NCI-H748 (cell line): ENCODE measurements at regions not wholly inside any gene's neighbourhood (a gene's known extent, or its start where the extent isn't known, plus 50 kb on each side); places are given as distances from the start of the nearest gene placed in this dataset.
"Not testable (repeated sequence)": the region's sequence is repeated elsewhere in the genome, so short reads cannot be mapped to it uniquely, and the experiment has no call there.

Source experiments
- DNase-seq: peaks from one replicate; lab custom pipeline; 2025; ENCODE audit not compliant: unreplicated experiment; lab: John Stamatoyannopoulos, UW

GRCh38 chr11:92168936-92169335 is 55.7 kb upstream of the FAT3 start:
- DNase-seq, result no peak

- no peak for DNase-seq
These were observed 57.0 kb upstream of the FAT3 start for GRCh38 chr11:92167571-92167970.

DNA sequence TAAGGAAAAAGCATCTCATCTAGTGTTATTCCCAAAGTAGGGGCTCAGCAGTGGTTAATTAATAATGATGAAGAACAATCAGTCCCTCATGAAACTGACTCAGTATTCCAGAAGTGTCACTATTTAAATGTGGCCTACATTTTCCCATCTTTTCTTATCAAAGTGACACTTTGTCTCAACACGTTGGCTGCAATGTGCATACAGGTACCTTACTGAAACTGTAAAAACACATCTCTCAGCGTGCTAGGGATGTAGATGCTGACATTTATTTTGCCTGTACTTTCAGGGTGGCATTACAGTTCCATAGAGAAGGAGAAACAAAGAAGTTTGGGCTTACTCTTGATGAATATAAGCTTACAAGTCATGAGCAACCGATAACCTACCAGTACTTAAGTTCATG is 58.3 kb upstream of the FAT3 start:
- no peak for DNase-seq

GRCh38 chr11:92163879-92164278 is 60.7 kb upstream of the FAT3 start:
- DNase-seq, result no peak

DNA sequence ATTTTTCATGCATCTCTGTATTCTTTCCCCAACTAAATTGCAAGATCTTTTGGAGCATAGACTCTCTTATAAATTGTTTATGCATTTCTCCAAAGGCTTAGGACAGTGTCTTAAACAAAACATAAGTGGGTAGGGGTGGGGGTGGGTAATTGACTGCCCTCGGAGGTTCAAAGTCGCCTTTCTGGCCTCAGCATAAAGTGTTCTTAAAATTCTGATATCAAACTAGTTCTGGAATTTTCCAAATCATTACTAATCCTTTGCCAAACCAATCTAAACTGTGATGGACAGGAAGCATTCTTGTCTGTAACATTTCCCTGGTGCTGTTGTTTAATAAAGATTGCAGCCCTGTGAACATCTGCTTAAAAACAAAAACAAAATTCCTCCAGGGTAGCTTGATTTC is 61.8 kb upstream of the FAT3 start:
- no peak for DNase-seq

- no peak for DNase-seq
These were observed 64.7 kb upstream of the FAT3 start for GRCh38 chr11:92159931-92160330.

DNA sequence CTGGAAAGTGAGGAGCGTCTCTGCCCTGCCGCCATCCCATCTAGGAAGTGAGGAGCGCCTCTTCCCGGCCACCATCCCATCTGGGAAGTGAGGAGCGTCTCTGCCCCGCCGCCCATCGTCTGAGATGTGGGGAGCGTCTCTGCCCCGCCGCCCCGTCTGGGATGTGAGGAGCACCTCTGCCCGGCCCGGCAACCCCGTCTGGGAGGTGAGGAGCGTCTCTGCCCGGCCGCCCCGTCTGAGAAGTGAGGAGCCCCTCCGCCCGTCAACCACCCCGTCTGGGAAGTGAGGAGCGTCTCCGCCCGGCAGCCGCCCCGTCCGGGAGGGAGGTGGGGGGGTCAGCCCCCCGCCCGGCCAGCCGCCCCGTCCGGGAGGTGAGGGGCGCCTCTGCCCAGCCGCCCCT is 67.2 kb upstream of the FAT3 start:
- DNase-seq, result not testable (repeated sequence)

GRCh38 chr11:92154611-92155010 is 70.0 kb upstream of the FAT3 start:
- DNase-seq, result no peak

GRCh38 chr11:92154110-92154509 is 70.5 kb upstream of the FAT3 start:
- no peak for DNase-seq

- DNase-seq, result no peak
These were observed 71.1 kb upstream of the FAT3 start for GRCh38 chr11:92153542-92153941.

- DNase-seq, result no peak
These were observed 72.4 kb upstream of the FAT3 start for GRCh38 chr11:92152245-92152644.

DNA sequence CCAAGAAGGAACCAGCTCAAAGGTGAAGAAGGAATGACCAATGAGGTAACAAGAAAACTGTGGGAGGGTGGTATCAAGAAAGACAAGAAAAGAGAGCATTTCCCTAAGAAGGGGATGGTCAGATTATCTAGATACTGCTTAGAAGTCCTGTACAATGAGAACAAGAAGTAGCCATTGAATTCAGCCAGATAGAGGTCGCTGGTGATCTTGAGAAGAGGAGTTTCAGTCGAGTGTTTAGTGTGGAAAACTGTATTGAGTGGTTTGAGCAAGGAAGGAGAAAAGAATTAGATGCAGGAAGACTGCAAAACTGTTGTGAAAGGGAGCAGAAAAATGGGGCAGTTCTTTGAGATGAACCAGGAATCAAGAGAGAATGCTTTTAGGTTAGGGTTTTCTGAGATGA is 74.6 kb upstream of the FAT3 start:
- no peak for DNase-seq

DNA sequence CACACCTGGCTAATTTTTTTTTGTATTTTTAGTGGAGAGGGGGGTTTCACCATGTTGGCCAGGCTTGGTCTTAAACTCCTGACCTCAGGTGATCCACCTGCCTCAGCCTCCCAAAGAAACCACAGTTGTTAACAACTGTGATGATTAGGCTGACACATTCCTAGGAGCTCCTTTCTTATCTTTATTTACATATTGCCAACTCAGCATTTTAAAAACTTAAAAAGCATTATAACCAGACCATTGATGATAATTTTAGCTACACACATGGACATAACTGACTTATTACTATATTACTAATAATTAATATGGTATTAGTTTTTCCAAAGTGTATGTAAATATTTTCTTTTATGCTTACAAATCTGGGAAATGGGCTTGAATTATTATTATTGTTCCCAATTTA is 82.9 kb upstream of the FAT3 start:
- DNase-seq, result no peak

GRCh38 chr11:92141159-92141558 is 83.5 kb upstream of the FAT3 start:
- DNase-seq, result no peak

- DNase-seq, result no peak
These were observed 84.6 kb upstream of the FAT3 start for GRCh38 chr11:92140021-92140420.

DNA sequence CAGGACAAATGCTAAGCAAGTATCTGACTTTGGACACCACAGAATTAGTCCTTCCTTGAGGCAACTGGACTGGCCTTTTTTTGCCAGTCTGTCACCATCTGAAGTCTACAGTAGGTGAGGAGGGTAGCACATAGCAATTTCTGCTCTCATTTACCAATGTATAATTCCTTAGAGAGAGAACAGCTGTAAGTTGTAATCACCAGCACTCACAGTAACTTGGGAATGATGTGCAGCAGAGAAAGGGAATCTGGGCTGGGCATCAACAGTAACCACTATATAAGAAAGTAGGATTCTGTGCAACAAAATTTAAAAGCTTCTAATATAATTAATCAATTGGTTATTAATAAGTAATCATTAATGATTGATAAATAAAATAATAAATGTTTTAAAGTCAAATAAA is 86.3 kb upstream of the FAT3 start:
- DNase-seq, result no peak

DNA sequence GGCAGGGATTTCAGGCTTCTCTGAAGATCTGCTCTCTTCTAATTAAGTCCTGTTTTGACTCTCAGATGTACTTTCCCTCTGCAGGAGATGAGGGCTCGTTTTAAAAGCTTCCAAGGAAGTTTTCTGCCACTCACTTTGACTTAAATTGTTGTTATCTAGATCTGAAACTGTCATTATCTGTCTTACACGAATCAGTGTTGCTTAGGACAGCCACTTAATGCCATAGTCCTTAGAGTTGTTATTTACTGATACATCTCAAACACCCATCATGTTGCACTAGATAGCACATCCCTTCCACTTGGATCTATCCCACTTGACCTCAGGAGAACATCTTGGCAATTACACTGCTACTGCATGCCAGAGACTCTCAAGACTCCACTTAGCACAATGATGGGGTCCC is 86.9 kb upstream of the FAT3 start:
- DNase-seq, result no peak

DNA sequence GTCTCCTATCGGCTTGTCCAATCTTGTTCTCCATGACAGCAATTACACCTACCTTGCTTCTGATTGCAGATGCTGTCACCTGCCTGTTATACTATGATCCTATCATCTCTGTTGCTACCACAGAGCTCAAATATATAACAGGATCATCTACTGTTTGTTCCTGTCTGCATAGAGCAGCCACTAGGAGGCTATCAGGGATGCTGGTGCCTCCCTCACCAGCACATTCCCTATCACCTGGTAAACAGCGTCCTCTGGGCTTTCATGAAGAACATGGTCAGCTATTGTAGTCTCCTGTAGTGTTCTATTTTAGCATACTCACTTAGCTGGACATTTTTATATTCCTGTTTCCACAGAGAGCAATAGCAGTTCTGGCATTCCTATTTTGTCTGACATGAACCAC is 87.8 kb upstream of the FAT3 start:
- peak; percentile 52 for DNase-seq

DNA sequence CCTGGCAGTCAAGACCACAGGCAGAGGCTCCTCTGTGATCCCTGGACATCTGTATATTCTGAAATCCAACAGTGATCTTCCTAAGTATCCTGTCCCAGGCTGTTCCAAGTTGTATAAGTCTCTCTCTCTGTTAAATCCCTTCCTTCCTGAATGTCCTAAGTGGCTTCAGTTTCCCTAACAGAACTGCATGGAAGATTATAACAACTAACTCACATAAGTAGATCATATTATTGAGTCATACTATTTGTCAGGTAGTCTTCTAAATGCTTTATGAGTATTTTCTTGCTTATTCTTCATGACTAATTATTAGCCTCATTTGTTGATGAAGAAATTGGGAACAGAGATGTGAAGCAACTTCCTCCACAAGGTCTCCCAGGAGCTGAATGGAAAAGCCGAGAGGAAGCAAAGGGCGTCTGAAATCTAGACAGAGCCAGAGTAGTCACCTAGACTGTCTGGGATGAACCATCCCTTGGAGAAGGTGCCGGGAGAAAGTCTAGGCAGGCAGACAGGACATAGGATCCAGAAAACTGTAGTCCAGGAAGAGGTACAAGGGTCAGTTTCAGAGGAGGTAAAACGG is 93.2 kb upstream of the FAT3 start:
- no peak for DNase-seq

DNA sequence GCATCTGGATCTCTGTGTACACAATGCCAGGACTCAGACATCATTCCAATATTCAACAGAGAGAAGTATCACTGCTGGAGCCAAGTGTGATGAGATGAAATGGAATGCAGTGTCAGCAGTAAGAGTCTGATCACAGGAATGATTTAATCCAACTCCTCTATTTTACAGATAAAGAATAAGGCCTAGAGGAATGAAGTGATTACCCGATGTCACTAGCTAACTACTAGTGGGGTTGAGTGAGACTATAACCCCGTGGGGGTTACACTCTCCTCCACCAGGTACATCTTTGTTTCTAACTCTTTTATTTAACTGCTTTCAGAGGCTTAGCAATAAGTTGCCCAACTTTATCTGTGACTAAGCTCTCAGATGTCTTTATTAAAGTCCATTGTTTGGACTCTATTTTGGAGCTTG is 94.2 kb upstream of the FAT3 start:
- DNase-seq, result no peak

GRCh38 chr11:92129811-92130210 is 94.8 kb upstream of the FAT3 start:
- DNase-seq, result no peak

DNA sequence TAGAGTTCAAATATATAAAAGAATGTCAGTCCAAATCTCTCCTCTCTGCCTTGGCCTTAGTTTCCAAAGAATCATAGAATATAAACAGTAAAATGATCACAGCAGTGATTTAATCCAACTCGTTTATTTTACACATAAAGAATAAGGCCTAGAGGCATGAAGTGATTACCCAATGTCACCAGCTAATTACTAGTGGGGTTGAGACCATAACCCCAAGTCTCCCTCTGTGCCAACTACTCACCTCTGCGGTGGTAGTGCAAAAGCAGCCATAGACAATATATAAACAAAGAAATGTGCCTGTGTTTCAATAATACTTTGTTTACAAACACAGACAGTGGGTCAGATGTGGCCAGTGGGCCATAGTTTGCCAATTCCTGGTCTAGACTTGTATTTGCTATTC is 96.6 kb upstream of the FAT3 start:
- no peak for DNase-seq

GRCh38 chr11:92125321-92125720 is 99.3 kb upstream of the FAT3 start:
- no peak for DNase-seq

DNA sequence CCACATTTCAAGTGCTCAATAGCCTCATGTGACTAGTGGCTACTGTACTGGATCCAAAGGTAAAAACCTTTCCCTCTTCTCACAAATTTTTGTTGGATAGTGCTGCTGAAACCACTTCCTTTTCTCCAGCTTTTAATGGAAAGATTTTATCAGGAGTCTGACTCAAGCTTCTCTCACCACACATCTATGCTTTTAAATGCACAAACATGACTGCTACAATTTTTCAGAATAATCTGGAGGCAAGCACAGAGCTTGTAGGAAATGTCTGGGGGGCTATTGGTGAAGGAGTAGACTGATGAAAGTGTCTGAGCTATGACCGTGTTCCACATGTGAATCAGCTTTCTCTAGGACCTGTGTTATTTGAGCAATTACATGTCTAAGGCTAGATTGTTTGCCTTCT is 101.1 kb upstream of the FAT3 start:
- no peak for DNase-seq
